Neuronal stem cell (in vitro differentiated cells): ENCODE measurements at regions not wholly inside any gene's neighbourhood (a gene's known extent, or its start where the extent isn't known, plus 50 kb on each side); places are given as distances from the start of the nearest gene placed in this dataset.
A peak's percentile ranks its signal among the peaks of the same experiment; 100 is the strongest.
"Not testable (repeated sequence)": the region's sequence is repeated elsewhere in the genome, so short reads cannot be mapped to it uniquely, and the experiment has no call there.

Source experiments
- DNase-seq: peaks from one replicate; pipeline ENCODE4 v3.0.0-alpha.2; 2013; ENCODE audit warnings: low spot score
- H2AFZ ChIP-seq: one replicate; pipeline ENCODE4 v1.6.1; 2013; ENCODE audit warnings: mild to moderate bottlenecking, low read length, inconsistent platforms
- H2AK5ac ChIP-seq: 2 replicates; pipeline ENCODE4 v1.6.1; 2013; ENCODE audit warnings: low read depth, mild to moderate bottlenecking, inconsistent platforms, low read length, moderate library complexity, mixed read lengths
- H2BK120ac ChIP-seq: 2 replicates; pipeline ENCODE4 v1.6.1; 2013; ENCODE audit warnings: low read depth, mild to moderate bottlenecking, inconsistent platforms, low read length, moderate library complexity, mixed read lengths
- H2BK12ac ChIP-seq: one replicate; pipeline ENCODE4 v1.6.1; 2013; ENCODE audit warnings: low read length, inconsistent platforms
- H2BK15ac ChIP-seq: 2 replicates; pipeline ENCODE4 v1.6.1; 2013; ENCODE audit warnings: mild to moderate bottlenecking, low read length, inconsistent platforms, mixed read lengths
- H2BK5ac ChIP-seq: one replicate; pipeline ENCODE4 v1.6.1; 2013; ENCODE audit warnings: inconsistent platforms, mild to moderate bottlenecking, low read length, moderate library complexity
- H3K14ac ChIP-seq: one replicate; pipeline ENCODE4 v1.6.1; 2013; ENCODE audit warnings: low read length, inconsistent platforms
- H3K18ac ChIP-seq: 2 replicates; pipeline ENCODE4 v1.6.1; 2013; ENCODE audit warnings: low read length, inconsistent platforms
- H3K23ac ChIP-seq: 2 replicates; pipeline ENCODE4 v1.6.1; 2013; ENCODE audit warnings: low read depth, mild to moderate bottlenecking, mixed read lengths, low read length, inconsistent platforms; ENCODE audit not compliant: poor library complexity
- H3K27ac ChIP-seq: replicated peaks from 3 replicates; pipeline ENCODE4 v1.5.1; 2013; ENCODE audit warnings: low read length, inconsistent platforms
- H3K27me3 ChIP-seq, 3 experiments: 2 replicates each; pipeline ENCODE4 v1.6.1; 2013; ENCODE audit warnings: low read length in 3 of 3, mild to moderate bottlenecking in 2 of 3, inconsistent platforms in 1 of 3, low read depth in 1 of 3, mixed read lengths in 1 of 3, moderate library complexity in 1 of 3; ENCODE audit not compliant: control insufficient read depth in 3 of 3, insufficient read depth in 3 of 3
- H3K36me3 ChIP-seq, 2 donors: replicated peaks in 1 of 2; 2 replicates each; pipeline ENCODE4 v1.6.1; 2013; ENCODE audit warnings: low read length in 2 of 2; ENCODE audit not compliant: control insufficient read depth in 2 of 2, insufficient read depth in 2 of 2
- H3K4ac ChIP-seq: 2 replicates; pipeline ENCODE4 v1.6.1; 2013; ENCODE audit warnings: inconsistent platforms, mild to moderate bottlenecking, low read length, moderate library complexity
- H3K4me1 ChIP-seq, 2 donors: 1 replicate in 1 of 2; 2 replicates in 1 of 2; pipeline ENCODE4 v1.6.1; 2013; ENCODE audit warnings: low read length in 2 of 2, low read depth in 1 of 2; ENCODE audit not compliant: control insufficient read depth in 2 of 2, insufficient read depth in 1 of 2
- H3K4me2 ChIP-seq: one replicate; pipeline ENCODE4 v1.6.1; 2013; ENCODE audit warnings: mild to moderate bottlenecking, low read length, inconsistent platforms; ENCODE audit not compliant: insufficient read depth, poor library complexity, severe bottlenecking
- H3K4me3 ChIP-seq, 2 donors: 2 replicates each; pipeline ENCODE4 v1.5.1; 2013; ENCODE audit warnings: low read length in 2 of 2, mild to moderate bottlenecking in 2 of 2, inconsistent platforms in 1 of 2, moderate library complexity in 1 of 2
- H3K79me1 ChIP-seq: one replicate; pipeline ENCODE4 v1.6.1; 2013; ENCODE audit warnings: low read depth, mild to moderate bottlenecking, inconsistent platforms, low read length, moderate library complexity
- H3K9ac ChIP-seq: one replicate; pipeline ENCODE4 v1.6.1; 2013; ENCODE audit warnings: mild to moderate bottlenecking, low read depth, low read length, inconsistent platforms; ENCODE audit not compliant: poor library complexity
- H3K9me3 ChIP-seq, 2 donors: replicated peaks in 1 of 2; 2 replicates each; pipeline versions ENCODE3 to v1.6.1; 2013; ENCODE audit warnings: low read length in 2 of 2, mild to moderate bottlenecking in 2 of 2, inconsistent platforms in 1 of 2, low read depth in 1 of 2, mixed read lengths in 1 of 2, moderate library complexity in 1 of 2; ENCODE audit not compliant: control insufficient read depth in 2 of 2, insufficient read depth in 1 of 2
- H4K8ac ChIP-seq: one replicate; pipeline ENCODE4 v1.6.1; 2013; ENCODE audit warnings: low read depth, mild to moderate bottlenecking, inconsistent platforms, low read length, moderate library complexity
- H4K91ac ChIP-seq: one replicate; pipeline ENCODE4 v1.6.1; 2013; ENCODE audit warnings: low read length, low read depth, mild to moderate bottlenecking, inconsistent platforms; ENCODE audit not compliant: poor library complexity
- WGBS, 2 donors: extraction: QIAGEN DNeasy Blood & Tissue Kit; methylation state at CpG; one replicate each; pipeline ENCODE4 v1.1.7; 2013; ENCODE audit warnings: missing lambda C conversion rate in 2 of 2, mixed read lengths in 1 of 2; ENCODE audit not compliant: insufficient read length in 2 of 2, insufficient replicate concordance in 1 of 2; ENCODE audit errors: extremely low coverage in 2 of 2; 5-methylcytosine and 5-hydroxymethylcytosine counted together

- not testable (repeated sequence) for H3K9me3 ChIP-seq, H3K27ac ChIP-seq
These were observed 409.0 kb downstream of the TNS3 start for GRCh38 chr7:47172602-47173539.

DNA sequence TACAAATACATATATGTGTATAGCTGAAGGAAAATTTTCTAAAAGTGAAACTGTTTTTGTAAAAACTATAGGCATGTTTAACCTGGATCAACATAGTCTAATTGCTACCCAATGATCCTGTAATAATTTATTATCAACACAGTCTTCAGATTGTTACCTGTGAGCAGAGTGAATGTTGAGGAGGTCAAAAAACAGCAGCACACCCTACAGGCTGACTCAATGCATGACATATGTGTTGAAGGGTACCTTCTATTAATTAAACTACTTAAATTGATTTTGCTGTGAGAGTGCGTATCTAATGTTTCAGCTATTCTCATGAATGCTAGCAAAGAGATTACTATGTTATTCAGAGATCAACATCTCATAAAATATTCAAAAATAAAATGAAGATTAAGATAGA is 411.4 kb downstream of the TNS3 start:
- H3K4ac ChIP-seq = no peak overlapping the region
- no peaks in the 10 kb centered on the region for H3K79me1 ChIP-seq
- no peak overlapping the region for H3K9ac ChIP-seq
- no peaks in the 10 kb centered on the region for H3K4me1 ChIP-seq
- no peak overlapping the region for H3K23ac ChIP-seq
- no peak for DNase-seq
- no peaks in the 10 kb centered on the region for H3K36me3 ChIP-seq
- H3K9me3 ChIP-seq = no peaks in the 10 kb centered on the region
- H2BK5ac ChIP-seq = no peak overlapping the region
- no peaks in the 10 kb centered on the region for H3K27me3 ChIP-seq
- H3K27ac ChIP-seq = no peak overlapping the region
- H4K91ac ChIP-seq = no peak overlapping the region
- no peak overlapping the region for H2BK15ac ChIP-seq
- no peak overlapping the region for H3K4me2 ChIP-seq
- no peak overlapping the region for H2AK5ac ChIP-seq
- no peak overlapping the region for H3K14ac ChIP-seq
- WGBS, 2 donors = no CpG with 5 or more reads among the region's 1 CpG
- H2BK12ac ChIP-seq = no peak overlapping the region
- no peak overlapping the region for H3K4me3 ChIP-seq
- no peak overlapping the region for H2BK120ac ChIP-seq
- no peak overlapping the region for H3K18ac ChIP-seq
- H2AFZ ChIP-seq = no peak overlapping the region
- H4K8ac ChIP-seq = no peak overlapping the region

More at GRCh38 chr7:47172602-47173539, 409.0 kb downstream of the TNS3 start:
- H3K23ac ChIP-seq, H3K4me1 ChIP-seq, H3K18ac ChIP-seq, H2AFZ ChIP-seq, H3K79me1 ChIP-seq, H3K4me2 ChIP-seq, H3K9ac ChIP-seq, H2AK5ac ChIP-seq, H2BK15ac ChIP-seq, H3K36me3 ChIP-seq, H2BK120ac ChIP-seq, H3K14ac ChIP-seq, H2BK5ac ChIP-seq, H3K27me3 ChIP-seq, H3K4ac ChIP-seq, H3K4me3 ChIP-seq, H4K8ac ChIP-seq, H2BK12ac ChIP-seq, DNase-seq, H4K91ac ChIP-seq: not testable (repeated sequence)
- WGBS, 2 donors = no CpG with 5 or more reads among the region's 7 CpGs

- no peak overlapping the region for H3K4ac ChIP-seq
- no peak overlapping the region for H3K23ac ChIP-seq
- H3K36me3 ChIP-seq = no peaks in the 10 kb centered on the region
- H4K91ac ChIP-seq = no peak overlapping the region
- no peak overlapping the region for H2AK5ac ChIP-seq
- H3K4me2 ChIP-seq = no peak overlapping the region
- no peak overlapping the region for H2BK12ac ChIP-seq
- no peak overlapping the region for H3K14ac ChIP-seq
- no peak for DNase-seq
- no peaks in the 10 kb centered on the region for H3K79me1 ChIP-seq
- H3K9ac ChIP-seq = no peak overlapping the region
- no CpG with 5 or more reads among the region's 3 CpGs for WGBS, 2 donors
- H4K8ac ChIP-seq = no peak overlapping the region
- H3K9me3 ChIP-seq = peaks cover 0 to 1% of the 10 kb centered on the region in 2 donors
- no peak overlapping the region for H2BK5ac ChIP-seq
- H3K27me3 ChIP-seq = no peaks in the 10 kb centered on the region
- H2AFZ ChIP-seq = no peak overlapping the region
- H2BK120ac ChIP-seq = no peak overlapping the region
- peak overlapping the region; percentile 76 for H3K18ac ChIP-seq
- no peak overlapping the region for H3K4me3 ChIP-seq
- H3K4me1 ChIP-seq = peaks cover 0 to 1% of the 10 kb centered on the region in 2 donors
- H2BK15ac ChIP-seq = no peak overlapping the region
- no peak overlapping the region for H3K27ac ChIP-seq
These were observed 427.1 kb downstream of the TNS3 start for GRCh38 chr7:47154791-47155190.

GRCh38 chr7:47153576-47153975 is 428.3 kb downstream of the TNS3 start:
- Histone ChIP-seq H3K4me3 (no peak overlapping the region), H2BK5ac (no peak overlapping the region), H3K79me1 (no peaks in the 10 kb centered on the region)

More at GRCh38 chr7:47153576-47153975, 428.3 kb downstream of the TNS3 start:
- Histone ChIP-seq H3K23ac (no peak overlapping the region), H3K9ac (no peak overlapping the region), H4K91ac (no peak overlapping the region), H3K4me2 (no peak overlapping the region), H3K18ac (no peak overlapping the region), H4K8ac (no peak overlapping the region), H3K9me3 (peaks cover 0 to 1% of the 10 kb centered on the region in 2 donors), H2AK5ac (no peak overlapping the region), H3K27ac (no peak overlapping the region), H3K27me3 (no peaks in the 10 kb centered on the region), H2AFZ (no peak overlapping the region), H3K36me3 (no peaks in the 10 kb centered on the region), H3K14ac (no peak overlapping the region), H3K4me1 (peaks cover 0 to 3% of the 10 kb centered on the region in 2 donors), H2BK15ac (no peak overlapping the region), H2BK120ac (no peak overlapping the region), H2BK12ac (no peak overlapping the region), H3K4ac (no peak overlapping the region)
- no peak for DNase-seq
- no CpG with 5 or more reads among the region's 6 CpGs for WGBS, 2 donors
